Effector memory CD8-positive, alpha-beta T cell (primary cell): ENCODE measurements at regions not wholly inside any gene's neighbourhood (a gene's known extent, or its start where the extent isn't known, plus 50 kb on each side); places are given as distances from the start of the nearest gene placed in this dataset.
A peak's percentile ranks its signal among the peaks of the same experiment; 100 is the strongest.

Experiments
- ATAC-seq: fragments of 150-1000 bp; cut with Tn5 transposase; replicated peaks from 2 replicates; pipeline ENCODE4 v1.10.0; 2021; ENCODE audit warnings: mild to moderate bottlenecking, moderate library complexity
- DNase-seq, 3 experiments: peaks; one replicate each; pipeline ENCODE4 v3.0.0; 2021
- H3K27ac Mint-ChIP-seq, 2 donors: one replicate each; pipeline ENCODE4 v1.8.0; 2022; ENCODE audit warnings: mild to moderate bottlenecking in 2 of 2, mixed read lengths in 2 of 2, moderate library complexity in 2 of 2
- H3K27me3 Mint-ChIP-seq, 2 donors: one replicate each; pipeline ENCODE4 v1.8.0; 2022; ENCODE audit warnings: mixed read lengths in 2 of 2
- H3K36me3 Mint-ChIP-seq: one replicate; pipeline ENCODE4 v1.8.0; 2022; ENCODE audit warnings: mild to moderate bottlenecking, moderate library complexity, mixed read lengths; ENCODE audit not compliant: insufficient read depth
- H3K4me1 Mint-ChIP-seq, 2 donors: one replicate each; pipeline ENCODE4 v1.8.0; 2022; ENCODE audit warnings: low read depth in 2 of 2, mixed read lengths in 2 of 2
- H3K4me3 Mint-ChIP-seq, 2 donors: one replicate each; pipeline ENCODE4 v1.8.0; 2022; ENCODE audit warnings: mild to moderate bottlenecking in 2 of 2, mixed read lengths in 2 of 2, moderate library complexity in 2 of 2
- H3K9me3 Mint-ChIP-seq, 2 donors: one replicate each; pipeline ENCODE4 v1.8.0; 2022; ENCODE audit warnings: mixed read lengths in 2 of 2

DNA sequence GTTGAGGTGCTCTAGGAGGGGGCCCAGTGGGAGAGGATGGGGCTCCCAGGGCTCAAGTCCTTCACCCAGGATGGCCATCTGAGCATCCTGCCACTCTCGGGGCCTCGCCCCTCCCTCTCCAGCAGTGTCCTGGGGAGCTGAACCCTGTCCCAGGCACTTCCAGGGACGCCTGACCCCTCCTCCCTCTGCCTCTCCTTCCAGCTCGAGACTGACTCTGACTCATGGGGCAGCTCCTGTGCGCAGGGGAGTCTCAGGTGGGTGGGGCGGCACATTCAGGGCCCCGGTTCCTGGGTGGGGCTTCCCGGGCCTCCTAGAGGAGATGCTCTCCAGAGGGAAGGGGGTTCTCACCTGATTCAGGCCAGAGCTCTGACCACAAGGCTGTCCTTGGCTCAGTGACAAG, 77.1 kb upstream of the IGLL5 start:
- peak overlapping the region in 1 of 2 donors; percentile 66 for H3K4me3 Mint-ChIP-seq
- H3K27me3 Mint-ChIP-seq, result no peaks in the 10 kb centered on the region
- DNase-seq (no peak), ATAC-seq (no peak)
- no peaks in the 10 kb centered on the region for H3K36me3 Mint-ChIP-seq
- no peaks in the 10 kb centered on the region for H3K9me3 Mint-ChIP-seq
- H3K27ac Mint-ChIP-seq, result peak overlapping the region; percentile 46 to 84
- peaks cover 34 to 69% of the 10 kb centered on the region in 2 donors for H3K4me1 Mint-ChIP-seq

- DNase-seq, result no peak
- Mint-ChIP-seq H3K4me1 (peaks cover 43 to 74% of the 10 kb centered on the region in 2 donors), H3K27me3 (no peaks in the 10 kb centered on the region), H3K9me3 (no peaks in the 10 kb centered on the region), H3K27ac (peak overlapping the region; percentile 46 to 84), H3K36me3 (no peaks in the 10 kb centered on the region), H3K4me3 (no peak overlapping the region)
- no peak for ATAC-seq
Measured at GRCh38 chr22:22811016-22812009, 76.3 kb upstream of the IGLL5 start.

DNA sequence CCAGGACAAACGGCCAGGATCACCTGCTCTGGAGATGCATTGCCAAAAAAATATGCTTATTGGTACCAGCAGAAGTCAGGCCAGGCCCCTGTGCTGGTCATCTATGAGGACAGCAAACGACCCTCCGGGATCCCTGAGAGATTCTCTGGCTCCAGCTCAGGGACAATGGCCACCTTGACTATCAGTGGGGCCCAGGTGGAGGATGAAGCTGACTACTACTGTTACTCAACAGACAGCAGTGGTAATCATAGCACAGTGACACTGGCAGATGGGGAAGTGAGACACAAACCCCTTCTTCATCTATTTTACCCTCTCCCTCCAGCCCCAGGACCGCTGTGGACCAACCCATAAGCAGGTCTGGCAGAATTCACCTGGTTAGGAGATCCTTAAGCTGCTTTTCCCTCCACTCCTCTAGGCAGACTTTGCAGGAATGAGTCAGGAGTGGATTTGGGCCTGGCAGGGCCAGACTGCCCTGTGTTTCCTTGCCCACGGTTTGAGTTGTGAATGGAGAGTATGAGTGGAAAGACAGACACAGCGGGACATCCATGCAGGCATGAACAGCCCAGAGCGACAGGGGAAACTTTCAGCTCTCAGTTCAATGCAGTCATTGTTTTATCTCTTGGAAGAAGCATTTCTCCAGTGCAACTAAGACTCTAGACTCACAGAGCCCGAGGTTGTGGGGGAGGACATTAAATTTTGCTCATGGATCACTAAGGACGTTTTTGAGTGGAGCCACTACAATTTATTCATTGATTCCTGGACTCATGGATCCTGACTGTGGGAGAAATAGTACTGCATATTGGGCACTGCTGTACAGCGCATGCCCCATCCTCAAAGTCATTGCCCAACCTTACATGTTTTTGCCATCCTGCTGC, 75.3 kb upstream of the IGLL5 start:
- H3K36me3 Mint-ChIP-seq, result no peaks in the 10 kb centered on the region
- H3K9me3 Mint-ChIP-seq, result no peaks in the 10 kb centered on the region
- H3K27me3 Mint-ChIP-seq, result no peaks in the 10 kb centered on the region
- no peak overlapping the region for H3K4me3 Mint-ChIP-seq
- no peak for DNase-seq
- H3K27ac Mint-ChIP-seq, result peak overlapping the region; percentile 84 to 87
- ATAC-seq, result no peak
- peaks cover 51 to 77% of the 10 kb centered on the region in 2 donors for H3K4me1 Mint-ChIP-seq

- DNase-seq (no peak), ATAC-seq (no peak)
- Mint-ChIP-seq H3K4me3 (no peak overlapping the region), H3K36me3 (no peaks in the 10 kb centered on the region), H3K27me3 (no peaks in the 10 kb centered on the region), H3K27ac (peak overlapping the region; percentile 84 to 86), H3K4me1 (peaks cover 62 to 85% of the 10 kb centered on the region in 2 donors), H3K9me3 (no peaks in the 10 kb centered on the region)
Measured at GRCh38 chr22:22813126-22814075, 74.2 kb upstream of the IGLL5 start.

- H3K9me3 Mint-ChIP-seq, result no peaks in the 10 kb centered on the region
- DNase-seq (no peak), ATAC-seq (no peak)
- peak overlapping the region in 1 of 2 donors; percentile 10 for H3K4me3 Mint-ChIP-seq
- H3K36me3 Mint-ChIP-seq, result no peaks in the 10 kb centered on the region
- peak overlapping the region; percentile 86 for H3K27ac Mint-ChIP-seq
- H3K27me3 Mint-ChIP-seq, result no peaks in the 10 kb centered on the region
- H3K4me1 Mint-ChIP-seq, result peaks cover 74 to 85% of the 10 kb centered on the region in 2 donors
Measured at GRCh38 chr22:22814666-22815396, 72.8 kb upstream of the IGLL5 start.

- Mint-ChIP-seq H3K9me3 (no peaks in the 10 kb centered on the region), H3K27me3 (no peaks in the 10 kb centered on the region), H3K4me1 (peaks cover 78 to 89% of the 10 kb centered on the region in 2 donors), H3K36me3 (peaks cover 4% of the 10 kb centered on the region), H3K4me3 (peak overlapping the region; percentile 41 to 86), H3K27ac (peak overlapping the region; percentile 86)
- ATAC-seq, result peak; percentile 20
- no peak for DNase-seq
Measured at GRCh38 chr22:22815397-22816170, 72.0 kb upstream of the IGLL5 start.

- Mint-ChIP-seq H3K36me3 (peaks cover 4% of the 10 kb centered on the region), H3K9me3 (no peaks in the 10 kb centered on the region), H3K27ac (peak overlapping the region; percentile 86), H3K27me3 (no peaks in the 10 kb centered on the region), H3K4me1 (peaks cover 83 to 91% of the 10 kb centered on the region in 2 donors), H3K4me3 (peak overlapping the region; percentile 41 to 86)
- ATAC-seq (no peak), DNase-seq (no peak)
Measured at GRCh38 chr22:22816171-22816514, 71.5 kb upstream of the IGLL5 start.

DNA sequence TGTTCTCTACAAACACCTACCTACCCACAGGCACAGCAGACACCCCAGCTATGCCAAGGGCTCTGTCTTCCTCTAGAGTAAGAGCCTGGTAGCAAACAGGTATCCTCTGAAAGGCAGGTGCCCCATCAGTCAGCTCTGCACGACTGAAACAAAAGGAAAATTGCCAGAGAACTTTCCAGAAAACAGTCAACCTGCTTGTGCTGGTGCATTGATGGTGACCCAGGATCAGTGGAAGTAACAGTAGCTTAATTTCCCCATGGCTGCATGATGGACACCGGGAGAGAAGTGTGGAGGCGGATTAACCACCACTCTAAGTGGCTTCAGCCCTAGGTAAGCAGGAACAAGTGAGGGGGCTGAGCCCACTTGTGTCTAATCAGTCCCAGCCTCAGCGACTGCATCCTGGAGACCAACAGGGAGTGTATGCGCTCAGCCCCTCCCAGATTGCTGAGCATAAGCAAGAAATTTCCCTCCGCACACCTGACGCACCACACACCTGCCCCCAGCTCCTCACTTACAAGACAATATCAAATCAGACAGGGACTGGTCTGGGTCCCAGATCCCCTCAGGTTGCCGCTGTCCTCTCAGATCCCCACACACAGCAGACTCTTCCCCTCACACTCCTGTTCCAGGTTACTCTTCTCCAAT, 70.7 kb upstream of the IGLL5 start:
- H3K27me3 Mint-ChIP-seq, result no peaks in the 10 kb centered on the region
- DNase-seq (no peak), ATAC-seq (no peak)
- H3K9me3 Mint-ChIP-seq, result no peaks in the 10 kb centered on the region
- peaks cover 4% of the 10 kb centered on the region for H3K36me3 Mint-ChIP-seq
- H3K4me1 Mint-ChIP-seq, result peaks cover 85 to 94% of the 10 kb centered on the region in 2 donors
- H3K4me3 Mint-ChIP-seq, result peak overlapping the region; percentile 86 to 88
- H3K27ac Mint-ChIP-seq, result peak overlapping the region; percentile 86

- H3K36me3 Mint-ChIP-seq, result peaks cover 4% of the 10 kb centered on the region
- H3K4me1 Mint-ChIP-seq, result peaks cover 87 to 94% of the 10 kb centered on the region in 2 donors
- H3K27me3 Mint-ChIP-seq, result no peaks in the 10 kb centered on the region
- H3K4me3 Mint-ChIP-seq, result peak overlapping the region; percentile 86 to 88
- peak overlapping the region; percentile 86 for H3K27ac Mint-ChIP-seq
- DNase-seq (no peak), ATAC-seq (no peak)
- no peaks in the 10 kb centered on the region for H3K9me3 Mint-ChIP-seq
Measured at GRCh38 chr22:22817468-22818201, 70.0 kb upstream of the IGLL5 start.

DNA sequence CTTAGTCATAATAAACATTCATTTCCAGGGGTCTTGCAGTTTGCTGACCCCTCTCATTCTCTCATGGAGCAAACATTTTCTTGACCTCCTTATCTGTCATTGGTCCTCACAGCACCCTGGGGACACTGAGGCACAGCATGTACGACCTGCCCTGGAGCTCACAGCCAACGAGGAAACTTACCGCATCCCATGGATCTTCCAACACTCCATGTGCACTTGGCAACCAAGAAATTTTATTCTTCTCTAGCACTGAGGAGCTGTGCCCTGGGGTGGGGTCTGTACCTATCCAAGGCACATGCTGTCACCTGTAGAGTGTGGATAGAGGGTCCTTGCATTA, 69.4 kb upstream of the IGLL5 start:
- DNase-seq, result no peak
- Mint-ChIP-seq H3K9me3 (no peaks in the 10 kb centered on the region), H3K36me3 (peaks cover 4% of the 10 kb centered on the region), H3K27ac (peak overlapping the region; percentile 86), H3K27me3 (no peaks in the 10 kb centered on the region), H3K4me3 (peak overlapping the region; percentile 86 to 88), H3K4me1 (peaks cover 91 to 94% of the 10 kb centered on the region in 2 donors)
- ATAC-seq, result no peak
